ENCODE measurements at regions not wholly inside any gene's neighbourhood (a gene's known extent, or its start where the extent isn't known, plus 50 kb on each side); places are given as distances from the start of the nearest gene placed in this dataset.

DNA sequence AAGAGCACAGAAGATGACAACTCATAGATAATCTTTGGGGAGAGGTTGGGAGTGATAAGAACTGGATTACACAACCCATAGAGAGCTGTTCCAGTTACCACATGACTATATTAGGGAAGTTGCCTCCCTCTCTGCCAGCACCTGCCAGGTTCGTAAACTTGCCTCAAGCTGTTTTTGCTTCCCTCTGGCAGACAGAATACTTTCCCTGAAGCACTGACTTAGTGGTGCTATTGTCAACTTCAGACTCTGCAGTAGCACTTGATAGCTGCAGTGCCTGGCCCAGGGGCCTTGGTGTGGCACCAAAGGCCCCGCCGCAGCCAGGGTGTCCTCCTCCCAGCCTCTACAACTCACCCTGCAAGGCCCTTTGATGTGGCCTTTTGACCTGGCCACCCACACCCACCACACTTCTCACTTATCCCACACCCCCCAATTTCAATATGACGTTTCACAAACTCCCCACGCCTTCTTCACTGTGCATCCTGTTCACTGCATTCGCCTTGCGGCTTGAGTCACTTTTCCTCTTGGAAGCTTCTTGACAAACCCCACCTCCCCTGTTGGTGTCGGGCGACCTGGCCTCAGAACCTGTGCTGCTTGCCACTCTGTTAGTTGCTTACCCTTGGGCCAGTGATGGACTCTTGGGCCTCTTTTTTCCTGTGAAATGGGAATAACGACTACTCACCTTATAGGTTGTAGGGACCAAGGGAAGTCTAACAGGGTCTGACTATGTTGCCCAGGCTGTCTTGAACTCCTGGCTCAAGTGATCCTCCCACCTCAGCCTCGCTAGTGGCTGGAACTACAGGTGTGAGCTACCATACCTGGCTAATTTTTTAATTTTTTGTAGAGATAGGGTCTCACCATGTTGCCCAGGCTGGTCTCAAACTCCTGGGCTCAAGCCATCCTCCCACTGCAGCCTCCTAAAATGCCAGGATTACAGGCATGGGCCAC lies 50.2 kb upstream of the PODXL start:
- Histone ChIP-seq H3K4me1 (ENCODE audit: control insufficient read depth, extremely low read depth, insufficient read depth, low read length) (peaks cover 15% of the 10 kb centered on the region), H3K27ac (ENCODE audit: control insufficient read depth, insufficient read depth, low read length) (no peak overlapping the region), H3K27me3 (ENCODE audit: control insufficient read depth, extremely low read depth, insufficient read depth, low read length) (peaks cover 7% of the 10 kb centered on the region), H3K9me1 (ENCODE audit: control insufficient read depth, extremely low read depth, insufficient read depth, low read length) (peaks cover 3% of the 10 kb centered on the region), H3K36me3 (ENCODE audit: control insufficient read depth in 2 of 2, extremely low read depth in 1 of 2, insufficient read depth in 2 of 2, low read length in 2 of 2) (no peaks in the 10 kb centered on the region), H3K9me3 (ENCODE audit: control insufficient read depth, low read depth, low read length) (no peaks in the 10 kb centered on the region), H3K9ac (ENCODE audit: control insufficient read depth, extremely low read depth, insufficient read depth, low read length) (no peak overlapping the region), H3K4me2 (ENCODE audit: control insufficient read depth, extremely low read depth, insufficient read depth, low read depth, low read length) (no peak overlapping the region), H3K79me2 (ENCODE audit: control insufficient read depth, insufficient read depth, low read length) (no peaks in the 10 kb centered on the region), H3K4me3 (ENCODE audit: control insufficient read depth in 2 of 3, extremely low read depth in 1 of 3, insufficient read depth in 2 of 3, low read depth in 1 of 3, low read length in 3 of 3) (no peak overlapping the region), H2AFZ (ENCODE audit: control insufficient read depth, low read length) (no peak overlapping the region), H4K20me1 (ENCODE audit: control insufficient read depth, extremely low read depth, insufficient read depth, low read length) (no peaks in the 10 kb centered on the region)
- DNase-seq (ENCODE audit: low read depth, low spot score) (no peak), FAIRE-seq (no peak)
- TF ChIP-seq, protein P1, sequence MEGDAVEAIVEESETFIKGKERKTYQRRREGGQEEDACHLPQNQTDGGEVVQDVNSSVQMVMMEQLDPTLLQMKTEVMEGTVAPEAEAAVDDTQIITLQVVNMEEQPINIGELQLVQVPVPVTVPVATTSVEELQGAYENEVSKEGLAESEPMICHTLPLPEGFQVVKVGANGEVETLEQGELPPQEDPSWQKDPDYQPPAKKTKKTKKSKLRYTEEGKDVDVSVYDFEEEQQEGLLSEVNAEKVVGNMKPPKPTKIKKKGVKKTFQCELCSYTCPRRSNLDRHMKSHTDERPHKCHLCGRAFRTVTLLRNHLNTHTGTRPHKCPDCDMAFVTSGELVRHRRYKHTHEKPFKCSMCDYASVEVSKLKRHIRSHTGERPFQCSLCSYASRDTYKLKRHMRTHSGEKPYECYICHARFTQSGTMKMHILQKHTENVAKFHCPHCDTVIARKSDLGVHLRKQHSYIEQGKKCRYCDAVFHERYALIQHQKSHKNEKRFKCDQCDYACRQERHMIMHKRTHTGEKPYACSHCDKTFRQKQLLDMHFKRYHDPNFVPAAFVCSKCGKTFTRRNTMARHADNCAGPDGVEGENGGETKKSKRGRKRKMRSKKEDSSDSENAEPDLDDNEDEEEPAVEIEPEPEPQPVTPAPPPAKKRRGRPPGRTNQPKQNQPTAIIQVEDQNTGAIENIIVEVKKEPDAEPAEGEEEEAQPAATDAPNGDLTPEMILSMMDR (optimal IDR thresholded peaks at IDR 0.05 in 1 of 3, IDR thresholded peaks at IDR 0.05 in 1 of 3, conservative IDR thresholded peaks at IDR 0.05 in 1 of 3; ENCODE audit: extremely low read depth in 1 of 3, insufficient read depth in 2 of 3, low read length in 3 of 3), result no peak
- no peak for TF ChIP-seq EZH2 (IDR thresholded peaks at IDR 0.05; ENCODE audit: low read length)
- dilution Hi-C loops (cut with MboI; ENCODE audit: extremely low pct_ligation_motif_present, low sequenced_read_pairs), result no loop called here

Small RNA genes lying in the stretch of these regions (small RNA-seq; reads per million reads assigned to genes)
- 0 to 0.07 (median 0) reads per million in 3 experiments for gene AC009518.3 (ENCODE audit: insufficient read length in 3 of 3, low read depth in 3 of 3, low replicate concordance in 1 of 3)
